K562 (cell line): ENCODE measurements at regions not wholly inside any gene's neighbourhood (a gene's known extent, or its start where the extent isn't known, plus 50 kb on each side); places are given as distances from the start of the nearest gene placed in this dataset.

Experiments used
- ESRRA ChIP-seq: fragments of 450-650 bp; IDR thresholded peaks from 2 replicates; pipeline ENCODE4 v1.6.1; 2014; ENCODE audit warnings: low read depth, mild to moderate bottlenecking, moderate library complexity, borderline replicate concordance
- YBX1 ChIP-seq: fragments of 450-650 bp; IDR thresholded peaks from 2 replicates; pipeline ENCODE4 v1.7.1; 2016; ENCODE audit warnings: mild to moderate bottlenecking
- ZNF79 ChIP-seq: fragments of 250-450 bp; sonication (Bioruptor Pico); IDR thresholded peaks from 2 replicates; pipeline ENCODE4 v1.4.0; 2020; ENCODE audit warnings: low read depth, mild to moderate bottlenecking, moderate library complexity
- TF ChIP-seq, protein P1 (sequence below), 2 experiments: fragments of 450-650 bp; IDR thresholded peaks; 2 replicates each; pipeline ENCODE4 v1.6.1; 2016; ENCODE audit warnings: mild to moderate bottlenecking in 2 of 2, borderline replicate concordance in 1 of 2, low read depth in 1 of 2, moderate library complexity in 1 of 2
- TF ChIP-seq, protein P2 (sequence below): fragments of 450-650 bp; formaldehyde crosslinking; IDR thresholded peaks from 2 replicates; pipeline ENCODE4 v1.4.0; 2022; ENCODE audit warnings: mild to moderate bottlenecking, moderate library complexity
- TF ChIP-seq, protein P3 (sequence below): fragments of 150-350 bp; IDR thresholded peaks from 2 replicates; pipeline ENCODE4 v1.6.1; 2014; ENCODE audit warnings: low read depth, mild to moderate bottlenecking, low read length, borderline replicate concordance
- TF ChIP-seq, protein P4 (sequence below): fragments of 250-450 bp; sonication (Bioruptor Pico); IDR thresholded peaks from 2 replicates; pipeline ENCODE4 v1.9.0; 2021; ENCODE audit warnings: mild to moderate bottlenecking
- TF ChIP-seq, protein P5 (sequence below): fragments of 450-650 bp; IDR thresholded peaks from 2 replicates; pipeline ENCODE4 v1.6.1; 2016; ENCODE audit warnings: mild to moderate bottlenecking

DNA sequence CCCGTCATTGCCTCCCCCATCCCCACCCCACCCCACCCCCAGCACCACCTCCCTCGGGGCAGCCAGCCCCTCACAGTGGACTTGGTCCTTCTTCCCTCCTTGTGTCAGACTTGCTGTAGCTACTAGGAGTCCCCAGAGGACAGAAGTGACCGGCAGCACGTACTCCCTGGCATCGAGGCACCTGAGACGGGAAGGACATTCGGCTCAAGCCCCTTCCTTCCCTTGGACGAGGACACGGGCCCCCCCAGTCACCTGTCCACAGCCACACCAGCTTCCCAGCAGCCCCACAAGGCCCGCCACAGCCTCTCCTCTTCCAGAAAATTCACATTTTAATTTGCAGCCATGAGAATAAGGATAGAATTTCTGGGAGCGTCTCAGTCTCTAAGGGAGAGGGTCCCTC lies 267.8 kb upstream of the SHH start (continued):
- TF ChIP-seq, protein P1, sequence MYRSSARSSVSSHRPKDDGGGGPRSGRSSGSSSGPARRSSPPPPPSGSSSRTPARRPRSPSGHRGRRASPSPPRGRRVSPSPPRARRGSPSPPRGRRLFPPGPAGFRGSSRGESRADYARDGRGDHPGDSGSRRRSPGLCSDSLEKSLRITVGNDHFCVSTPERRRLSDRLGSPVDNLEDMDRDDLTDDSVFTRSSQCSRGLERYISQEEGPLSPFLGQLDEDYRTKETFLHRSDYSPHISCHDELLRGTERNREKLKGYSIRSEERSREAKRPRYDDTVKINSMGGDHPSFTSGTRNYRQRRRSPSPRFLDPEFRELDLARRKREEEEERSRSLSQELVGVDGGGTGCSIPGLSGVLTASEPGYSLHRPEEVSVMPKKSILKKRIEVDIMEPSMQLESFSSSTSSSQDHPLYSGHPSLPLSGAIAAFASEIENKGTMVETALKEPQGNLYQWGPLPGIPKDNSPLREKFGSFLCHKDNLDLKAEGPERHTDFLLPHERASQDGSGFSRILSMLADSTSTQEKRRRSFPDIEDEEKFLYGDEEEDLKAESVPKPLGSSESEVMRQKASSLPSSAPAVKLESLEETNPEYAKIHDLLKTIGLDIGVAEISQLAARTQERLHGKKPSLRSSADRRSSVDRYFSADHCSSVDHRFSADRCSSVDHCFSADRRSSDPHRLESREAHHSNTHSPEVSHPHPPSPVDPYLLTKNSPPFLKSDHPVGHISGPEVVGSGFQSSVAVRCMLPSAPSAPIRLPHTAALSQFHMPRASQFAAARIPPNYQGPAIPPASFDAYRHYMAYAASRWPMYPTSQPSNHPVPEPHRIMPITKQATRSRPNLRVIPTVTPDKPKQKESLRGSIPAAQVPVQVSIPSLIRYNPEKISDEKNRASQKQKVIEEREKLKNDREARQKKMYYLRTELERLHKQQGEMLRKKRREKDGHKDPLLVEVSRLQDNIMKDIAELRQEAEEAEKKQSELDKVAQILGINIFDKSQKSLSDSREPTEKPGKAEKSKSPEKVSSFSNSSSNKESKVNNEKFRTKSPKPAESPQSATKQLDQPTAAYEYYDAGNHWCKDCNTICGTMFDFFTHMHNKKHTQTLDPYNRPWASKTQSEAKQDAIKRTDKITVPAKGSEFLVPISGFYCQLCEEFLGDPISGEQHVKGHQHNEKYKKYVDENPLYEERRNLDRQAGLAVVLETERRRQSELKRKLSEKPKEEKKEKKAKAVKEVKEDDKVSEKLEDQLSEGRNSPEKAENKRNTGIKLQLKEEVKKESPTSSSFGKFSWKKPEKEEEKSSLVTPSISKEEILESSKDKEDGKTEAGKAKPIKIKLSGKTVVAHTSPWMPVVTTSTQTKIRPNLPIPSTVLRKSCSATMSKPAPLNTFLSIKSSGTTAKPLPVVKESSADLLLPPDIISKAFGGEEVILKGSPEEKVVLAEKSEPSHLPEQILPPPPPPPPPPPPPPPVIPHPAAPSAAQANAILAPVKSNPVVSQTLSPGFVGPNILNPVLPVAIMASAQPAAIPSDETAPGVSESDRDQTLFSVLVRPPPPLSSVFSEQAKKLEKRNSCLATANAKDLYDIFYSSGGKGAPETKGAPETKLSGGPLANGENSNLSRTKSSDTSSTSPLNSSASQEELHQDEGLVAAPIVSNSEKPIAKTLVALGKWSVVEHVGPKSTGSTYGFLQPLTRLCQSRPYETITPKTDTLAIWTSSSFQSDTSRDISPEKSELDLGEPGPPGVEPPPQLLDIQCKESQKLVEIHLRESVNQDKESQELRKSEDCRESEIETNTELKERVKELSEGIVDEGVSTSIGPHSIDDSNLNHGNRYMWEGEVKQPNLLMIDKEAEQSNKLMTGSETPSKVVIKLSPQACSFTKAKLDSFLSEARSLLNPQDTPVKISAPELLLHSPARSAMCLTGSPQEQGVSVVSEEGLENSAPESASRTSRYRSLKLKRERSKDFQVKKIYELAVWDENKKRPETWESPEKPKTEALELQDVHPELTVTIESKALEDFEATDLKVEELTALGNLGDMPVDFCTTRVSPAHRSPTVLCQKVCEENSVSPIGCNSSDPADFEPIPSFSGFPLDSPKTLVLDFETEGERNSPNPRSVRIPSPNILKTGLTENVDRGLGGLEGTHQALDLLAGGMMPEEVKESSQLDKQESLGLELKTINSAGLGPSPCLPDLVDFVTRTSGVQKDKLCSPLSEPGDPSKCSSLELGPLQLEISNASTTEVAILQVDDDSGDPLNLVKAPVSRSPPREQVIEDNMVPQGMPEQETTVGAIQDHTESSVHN (IDR thresholded peaks at IDR 0.05; ENCODE audit: borderline replicate concordance in 1 of 2, low read depth in 1 of 2), result no peak
- TF ChIP-seq, protein P2, sequence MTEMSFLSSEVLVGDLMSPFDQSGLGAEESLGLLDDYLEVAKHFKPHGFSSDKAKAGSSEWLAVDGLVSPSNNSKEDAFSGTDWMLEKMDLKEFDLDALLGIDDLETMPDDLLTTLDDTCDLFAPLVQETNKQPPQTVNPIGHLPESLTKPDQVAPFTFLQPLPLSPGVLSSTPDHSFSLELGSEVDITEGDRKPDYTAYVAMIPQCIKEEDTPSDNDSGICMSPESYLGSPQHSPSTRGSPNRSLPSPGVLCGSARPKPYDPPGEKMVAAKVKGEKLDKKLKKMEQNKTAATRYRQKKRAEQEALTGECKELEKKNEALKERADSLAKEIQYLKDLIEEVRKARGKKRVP, result no peak
- TF ChIP-seq, protein P3, sequence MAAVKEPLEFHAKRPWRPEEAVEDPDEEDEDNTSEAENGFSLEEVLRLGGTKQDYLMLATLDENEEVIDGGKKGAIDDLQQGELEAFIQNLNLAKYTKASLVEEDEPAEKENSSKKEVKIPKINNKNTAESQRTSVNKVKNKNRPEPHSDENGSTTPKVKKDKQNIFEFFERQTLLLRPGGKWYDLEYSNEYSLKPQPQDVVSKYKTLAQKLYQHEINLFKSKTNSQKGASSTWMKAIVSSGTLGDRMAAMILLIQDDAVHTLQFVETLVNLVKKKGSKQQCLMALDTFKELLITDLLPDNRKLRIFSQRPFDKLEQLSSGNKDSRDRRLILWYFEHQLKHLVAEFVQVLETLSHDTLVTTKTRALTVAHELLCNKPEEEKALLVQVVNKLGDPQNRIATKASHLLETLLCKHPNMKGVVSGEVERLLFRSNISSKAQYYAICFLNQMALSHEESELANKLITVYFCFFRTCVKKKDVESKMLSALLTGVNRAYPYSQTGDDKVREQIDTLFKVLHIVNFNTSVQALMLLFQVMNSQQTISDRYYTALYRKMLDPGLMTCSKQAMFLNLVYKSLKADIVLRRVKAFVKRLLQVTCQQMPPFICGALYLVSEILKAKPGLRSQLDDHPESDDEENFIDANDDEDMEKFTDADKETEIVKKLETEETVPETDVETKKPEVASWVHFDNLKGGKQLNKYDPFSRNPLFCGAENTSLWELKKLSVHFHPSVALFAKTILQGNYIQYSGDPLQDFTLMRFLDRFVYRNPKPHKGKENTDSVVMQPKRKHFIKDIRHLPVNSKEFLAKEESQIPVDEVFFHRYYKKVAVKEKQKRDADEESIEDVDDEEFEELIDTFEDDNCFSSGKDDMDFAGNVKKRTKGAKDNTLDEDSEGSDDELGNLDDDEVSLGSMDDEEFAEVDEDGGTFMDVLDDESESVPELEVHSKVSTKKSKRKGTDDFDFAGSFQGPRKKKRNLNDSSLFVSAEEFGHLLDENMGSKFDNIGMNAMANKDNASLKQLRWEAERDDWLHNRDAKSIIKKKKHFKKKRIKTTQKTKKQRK, result no peak
- TF ChIP-seq ESRRA (no peak), YBX1 (no peak), ZNF79 (CRISPR knock-in tag) (no peak)
- TF ChIP-seq, protein P4, sequence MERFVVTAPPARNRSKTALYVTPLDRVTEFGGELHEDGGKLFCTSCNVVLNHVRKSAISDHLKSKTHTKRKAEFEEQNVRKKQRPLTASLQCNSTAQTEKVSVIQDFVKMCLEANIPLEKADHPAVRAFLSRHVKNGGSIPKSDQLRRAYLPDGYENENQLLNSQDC, result no peak
- TF ChIP-seq, protein P5, sequence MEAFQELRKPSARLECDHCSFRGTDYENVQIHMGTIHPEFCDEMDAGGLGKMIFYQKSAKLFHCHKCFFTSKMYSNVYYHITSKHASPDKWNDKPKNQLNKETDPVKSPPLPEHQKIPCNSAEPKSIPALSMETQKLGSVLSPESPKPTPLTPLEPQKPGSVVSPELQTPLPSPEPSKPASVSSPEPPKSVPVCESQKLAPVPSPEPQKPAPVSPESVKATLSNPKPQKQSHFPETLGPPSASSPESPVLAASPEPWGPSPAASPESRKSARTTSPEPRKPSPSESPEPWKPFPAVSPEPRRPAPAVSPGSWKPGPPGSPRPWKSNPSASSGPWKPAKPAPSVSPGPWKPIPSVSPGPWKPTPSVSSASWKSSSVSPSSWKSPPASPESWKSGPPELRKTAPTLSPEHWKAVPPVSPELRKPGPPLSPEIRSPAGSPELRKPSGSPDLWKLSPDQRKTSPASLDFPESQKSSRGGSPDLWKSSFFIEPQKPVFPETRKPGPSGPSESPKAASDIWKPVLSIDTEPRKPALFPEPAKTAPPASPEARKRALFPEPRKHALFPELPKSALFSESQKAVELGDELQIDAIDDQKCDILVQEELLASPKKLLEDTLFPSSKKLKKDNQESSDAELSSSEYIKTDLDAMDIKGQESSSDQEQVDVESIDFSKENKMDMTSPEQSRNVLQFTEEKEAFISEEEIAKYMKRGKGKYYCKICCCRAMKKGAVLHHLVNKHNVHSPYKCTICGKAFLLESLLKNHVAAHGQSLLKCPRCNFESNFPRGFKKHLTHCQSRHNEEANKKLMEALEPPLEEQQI, result no peak
